Suppressor macrophage treated with lipopolysaccharide for 1 hour (primary cell): ENCODE measurements at regions not wholly inside any gene's neighbourhood (a gene's known extent, or its start where the extent isn't known, plus 50 kb on each side); places are given as distances from the start of the nearest gene placed in this dataset.
A peak's percentile ranks its signal among the peaks of the same experiment; 100 is the strongest.

ENCODE experiments used
- DNase-seq, 3 donors: peaks; one replicate each; pipeline ENCODE4 v3.0.0-alpha.2; 2020 to 2022

DNA sequence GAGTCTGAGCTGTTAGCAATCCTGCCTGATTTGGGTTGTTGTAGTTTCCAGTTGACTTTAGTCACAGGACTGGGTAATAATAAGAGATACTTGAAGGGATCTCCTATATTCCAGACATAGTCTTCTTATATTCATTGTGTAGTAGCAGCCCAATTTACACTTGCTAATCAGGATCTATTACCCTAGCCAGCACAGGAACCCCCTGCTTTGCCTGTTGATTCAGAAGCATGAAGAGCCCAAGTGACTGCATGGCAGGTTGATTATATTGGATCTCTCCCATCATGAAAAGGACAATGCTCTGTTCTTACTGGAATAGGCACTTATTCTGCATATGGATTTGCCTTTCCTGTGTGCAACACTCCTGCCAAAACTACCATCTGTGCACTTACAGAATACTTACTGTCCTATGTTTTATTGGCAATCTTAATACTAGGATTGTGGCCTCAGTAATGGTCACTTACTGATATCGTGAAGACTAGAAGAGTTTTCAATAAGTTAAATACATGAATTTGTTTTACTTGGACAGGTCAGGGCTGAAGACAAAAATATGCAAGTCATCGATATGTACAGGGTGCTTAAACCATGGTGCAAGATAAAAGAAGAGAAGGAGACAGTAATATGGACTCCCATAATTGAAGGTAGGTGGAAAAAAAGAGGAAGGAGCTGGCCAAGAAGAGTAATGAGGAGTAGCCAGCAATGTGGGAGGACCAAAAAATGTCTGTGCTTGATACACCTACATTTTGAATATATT is 304.1 kb downstream of the MCTP2 start:
- no peak for DNase-seq

- DNase-seq, result no peak
These were observed 305.2 kb downstream of the MCTP2 start for GRCh38 chr15:94536549-94536948.

GRCh38 chr15:94538280-94538679 is 306.9 kb downstream of the MCTP2 start:
- DNase-seq, result no peak

DNA sequence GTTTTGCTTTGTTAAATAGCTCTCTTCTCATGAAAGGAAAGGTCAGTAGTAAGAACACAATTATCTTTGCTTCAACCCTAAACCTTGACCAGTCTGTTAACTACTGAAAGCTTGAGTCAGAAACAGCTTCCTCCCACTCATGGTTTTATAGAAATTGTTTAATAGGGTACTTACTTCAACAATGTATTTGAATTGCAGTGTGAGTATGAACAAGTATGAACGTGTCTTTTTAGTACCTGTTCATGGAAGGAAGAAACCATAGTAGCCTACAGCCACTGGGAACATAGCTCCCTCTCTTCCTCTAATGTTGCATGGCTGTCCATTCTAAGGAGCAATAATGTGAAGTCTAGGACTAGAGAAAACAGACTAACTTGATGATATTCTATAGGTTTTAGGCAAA is 311.0 kb downstream of the MCTP2 start:
- DNase-seq, result no peak

DNA sequence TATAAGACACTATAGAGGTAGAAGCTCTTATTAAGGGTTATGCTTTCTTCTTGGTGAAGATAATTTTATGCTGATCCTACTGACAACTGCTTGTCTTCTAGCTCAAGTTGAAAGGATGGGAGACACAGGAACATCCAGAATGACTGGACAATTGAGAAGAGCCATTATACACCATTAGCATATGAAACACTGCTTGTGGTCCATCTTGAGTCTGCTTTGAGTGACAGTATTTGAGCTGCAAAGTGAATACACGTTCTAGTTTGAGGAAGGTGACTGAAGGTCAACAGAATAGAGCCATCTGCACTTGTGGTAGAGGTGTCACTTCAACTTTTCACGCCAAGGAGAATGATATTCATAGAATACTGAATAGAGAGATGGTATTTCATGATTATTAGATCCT is 315.4 kb downstream of the MCTP2 start:
- no peak for DNase-seq

DNA sequence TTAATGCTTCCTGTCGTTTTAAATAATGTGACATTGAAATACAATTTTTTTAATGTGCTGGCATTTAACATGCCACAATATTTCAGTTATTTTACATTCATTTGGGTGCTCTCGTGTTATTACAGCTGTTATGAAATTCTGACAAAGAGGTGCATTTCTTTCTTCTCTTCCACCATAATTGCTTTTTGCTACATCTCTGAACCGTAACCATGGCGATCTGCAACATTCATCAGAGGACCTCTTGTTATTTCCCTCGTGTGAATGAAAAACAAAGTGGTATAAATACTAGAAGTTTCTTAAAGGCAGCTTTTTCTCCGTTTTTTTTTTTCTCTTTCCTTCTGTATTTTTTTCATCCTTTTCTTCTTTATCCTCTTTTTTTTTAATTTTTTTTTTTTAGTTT is 316.4 kb downstream of the MCTP2 start:
- no peak for DNase-seq

DNA sequence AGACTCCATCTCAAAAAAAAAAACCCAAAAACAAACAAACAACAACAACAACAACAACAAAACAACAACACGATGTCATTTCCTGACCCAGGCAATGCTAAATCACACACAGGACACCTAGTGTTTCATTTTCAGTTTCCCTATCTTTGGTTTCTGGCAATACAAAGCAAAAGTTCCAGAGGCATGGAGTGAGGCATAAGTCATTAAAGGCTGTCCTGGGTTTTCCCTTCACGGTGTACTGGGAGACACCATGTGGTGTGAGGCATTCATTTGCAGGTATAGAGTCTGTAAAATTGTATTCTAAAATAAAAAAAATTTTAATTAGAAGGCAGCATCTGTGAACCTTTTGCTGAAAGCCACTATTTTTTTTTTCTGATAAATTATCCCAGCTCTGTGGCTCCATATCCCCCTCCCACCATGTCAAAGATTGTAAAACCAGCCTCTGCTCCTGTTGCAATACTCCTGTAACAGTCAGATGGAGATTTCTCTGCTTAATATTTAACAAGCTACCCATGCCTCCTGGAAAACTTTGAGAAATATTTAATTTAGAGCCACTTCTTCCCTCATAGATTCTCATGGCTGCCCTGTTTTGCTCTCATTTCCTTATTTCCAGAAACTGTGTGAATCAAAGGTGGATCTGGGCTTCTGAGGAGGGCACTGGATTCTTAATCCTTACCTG is 324.6 kb downstream of the MCTP2 start:
- no peak for DNase-seq

DNA sequence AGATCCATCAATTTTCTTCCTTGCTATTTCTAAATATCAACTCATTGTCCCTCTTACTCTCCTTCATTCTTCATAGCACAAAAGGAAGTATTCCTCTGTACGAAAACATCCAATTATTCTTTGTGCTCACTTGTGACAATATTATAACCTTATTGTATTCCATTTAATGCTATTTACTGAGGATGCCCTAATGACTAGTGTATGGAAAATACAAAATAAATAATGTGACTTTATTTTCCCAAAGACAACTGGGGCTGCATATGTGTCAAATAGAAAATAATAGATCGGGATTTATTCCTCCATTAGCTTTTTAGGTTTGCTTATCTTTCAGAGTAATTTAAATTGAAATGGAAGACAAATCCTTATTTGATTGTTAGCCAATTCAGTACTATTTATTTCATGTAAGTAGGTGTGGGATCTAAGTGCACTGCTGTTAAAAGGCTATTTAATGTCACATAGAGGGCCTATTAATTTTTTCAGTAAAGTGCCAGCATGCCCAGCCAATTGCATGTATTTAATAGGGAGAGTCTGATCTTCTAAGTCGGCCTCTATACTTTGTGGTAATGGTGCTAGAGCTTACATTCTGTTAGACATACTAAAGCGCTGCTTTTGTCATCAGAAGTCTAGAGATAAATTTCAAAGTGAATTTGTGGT is 329.8 kb downstream of the MCTP2 start:
- no peak for DNase-seq

DNA sequence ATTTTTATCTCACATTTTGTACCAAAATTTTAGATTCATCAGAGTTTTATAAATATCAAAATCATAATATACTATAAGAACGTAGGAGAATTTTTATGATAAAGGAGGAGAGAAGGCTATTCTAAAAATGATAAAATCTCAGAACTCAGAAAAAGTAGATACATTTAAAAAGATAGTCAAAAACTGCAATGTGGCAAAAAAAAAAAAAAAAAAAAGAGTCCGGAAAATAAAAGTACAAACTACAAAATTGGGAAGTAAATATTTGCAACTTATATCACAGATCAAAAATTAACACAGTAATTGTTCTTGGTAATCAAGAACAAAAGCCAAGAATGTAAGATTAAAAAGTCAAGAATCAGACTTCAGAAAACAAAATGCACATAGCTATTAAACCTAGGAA is 332.1 kb downstream of the MCTP2 start:
- DNase-seq, result no peak

DNA sequence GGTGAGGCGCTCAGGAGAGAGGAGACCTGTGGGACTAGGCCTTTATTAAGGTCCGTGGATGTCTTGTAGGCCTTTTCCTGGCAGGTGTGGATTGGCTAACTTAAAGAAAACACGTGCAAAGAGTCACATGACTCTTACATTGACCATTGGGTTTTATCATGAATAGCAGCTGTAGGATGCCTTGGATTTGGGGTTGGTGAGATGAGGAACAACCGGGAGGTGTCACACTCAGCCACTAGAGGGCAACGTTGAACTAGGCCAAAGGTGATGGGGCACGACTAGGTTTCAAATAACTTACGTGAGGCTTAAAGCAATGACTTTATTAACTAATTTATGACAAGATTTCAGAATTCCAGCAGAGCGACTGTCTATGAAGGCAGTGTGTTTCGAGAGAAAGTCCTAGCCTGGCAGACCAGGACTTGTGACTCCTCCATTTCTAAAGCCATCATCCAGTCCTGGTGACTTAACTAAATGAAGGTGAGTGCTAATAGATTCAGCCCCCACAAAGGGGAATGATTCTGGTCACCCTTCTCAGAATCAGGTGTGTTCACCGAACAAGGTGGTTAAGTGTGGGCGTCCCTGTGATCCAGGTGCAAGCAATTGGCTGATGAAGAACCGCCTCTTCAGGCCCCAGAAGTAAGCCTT is 345.6 kb downstream of the MCTP2 start:
- DNase-seq, result peak; percentile 33 to 59 (median 51)

DNA sequence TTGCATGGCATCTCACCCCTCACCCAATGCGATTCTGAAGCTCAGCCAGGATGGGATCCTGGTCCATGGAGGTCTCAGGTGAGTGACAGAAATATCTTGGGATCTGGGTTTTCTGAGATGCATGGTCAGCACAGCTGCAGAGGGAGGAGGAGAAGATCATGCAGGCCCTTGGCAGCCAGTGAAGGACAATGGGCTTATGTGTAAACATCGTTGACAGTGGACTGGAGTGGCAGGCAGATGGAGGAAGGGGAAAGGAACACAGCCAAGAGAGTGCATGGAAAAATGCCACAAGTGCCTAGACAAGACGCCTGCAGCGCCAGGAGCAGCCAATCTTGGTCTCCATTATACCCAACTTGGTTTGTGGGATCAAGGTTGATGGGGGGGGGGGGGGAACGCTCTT is 347.9 kb downstream of the MCTP2 start:
- DNase-seq, result no peak

- no peak for DNase-seq
These were observed 349.0 kb downstream of the MCTP2 start for GRCh38 chr15:94580211-94580885.

DNA sequence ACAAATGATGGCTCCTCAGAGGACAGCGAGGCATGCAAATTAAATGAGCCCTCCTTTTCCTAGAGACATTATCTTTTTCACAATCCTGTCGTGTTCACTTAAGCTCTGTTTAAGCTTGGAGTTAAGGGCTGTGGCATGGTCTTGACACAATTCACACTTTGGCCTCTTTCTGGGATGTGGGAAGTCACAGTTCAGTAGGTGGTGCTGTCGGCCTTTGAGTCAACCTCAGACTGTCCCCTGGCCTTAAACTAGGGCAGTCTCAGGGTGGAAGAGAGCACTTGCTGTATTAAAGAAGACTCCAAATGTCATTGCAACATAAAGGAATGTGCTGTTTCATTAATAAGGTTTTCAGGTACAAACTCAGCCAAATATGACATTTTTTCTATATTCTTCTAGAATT is 351.0 kb downstream of the MCTP2 start:
- peak; percentile 24 to 45 (median 38) for DNase-seq

DNA sequence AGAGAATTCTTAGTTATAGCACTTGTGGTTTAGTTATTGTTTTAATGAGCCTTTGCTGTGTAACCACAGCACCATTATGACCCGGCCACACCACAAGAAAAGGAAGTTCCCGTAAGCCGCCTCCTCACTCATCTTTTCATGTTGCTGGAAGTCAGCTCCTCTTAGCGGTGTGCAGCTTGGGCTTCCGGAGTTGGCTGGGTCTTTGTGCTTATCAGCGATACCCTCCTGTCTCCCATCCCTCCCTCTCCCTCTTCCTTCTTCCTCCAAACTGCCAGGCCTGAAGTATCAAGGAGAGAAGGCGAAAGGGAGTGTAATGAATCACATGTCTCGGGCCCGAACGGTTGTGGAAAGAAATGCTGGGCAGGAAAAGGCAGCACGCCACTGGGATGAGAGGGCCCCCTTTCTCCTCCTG is 353.5 kb downstream of the MCTP2 start:
- peak in 2 of 3 donors; percentile 21 to 31 for DNase-seq

DNA sequence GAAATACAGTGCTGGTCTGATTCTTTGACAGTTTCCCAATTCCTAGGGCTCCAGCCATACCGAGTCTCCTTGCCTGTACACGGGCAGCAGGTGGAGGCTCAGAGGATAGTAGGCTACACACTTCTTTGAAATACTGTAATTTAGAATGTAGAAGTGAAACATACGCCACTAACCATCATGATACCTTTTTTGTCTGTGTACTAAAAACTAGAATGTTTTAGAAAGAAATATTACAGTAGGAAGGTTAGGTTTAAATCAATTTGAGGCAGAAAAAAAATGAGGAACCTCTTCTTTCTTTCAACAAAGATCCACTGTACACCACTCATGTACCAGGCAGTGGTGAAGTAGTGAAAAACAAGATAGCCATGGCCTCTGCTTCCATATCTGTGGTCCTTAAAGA is 354.7 kb downstream of the MCTP2 start:
- DNase-seq, result no peak

GRCh38 chr15:94587113-94587512 is 355.8 kb downstream of the MCTP2 start:
- DNase-seq, result no peak

DNA sequence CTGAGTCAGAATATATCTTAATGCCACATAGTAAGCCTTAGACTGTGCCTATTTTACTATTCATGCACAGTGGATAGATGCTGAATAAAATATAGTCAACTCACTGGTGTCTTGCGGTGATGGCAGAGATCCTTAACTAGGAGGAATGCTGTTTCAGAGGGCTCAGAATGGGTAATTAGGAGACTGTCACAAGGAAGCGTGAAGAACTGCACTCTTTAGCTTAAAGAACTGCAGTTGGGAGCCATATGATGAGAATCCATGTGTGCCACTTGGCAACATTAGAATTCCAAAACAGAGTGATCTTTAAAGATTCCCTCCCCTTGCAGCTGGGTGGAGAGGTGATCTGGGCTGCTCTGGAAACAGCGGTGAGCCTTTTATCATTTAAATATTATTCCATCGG is 357.6 kb downstream of the MCTP2 start:
- DNase-seq, result no peak

GRCh38 chr15:94592495-94592894 is 361.1 kb downstream of the MCTP2 start:
- DNase-seq, result no peak

GRCh38 chr15:94596707-94597106 is 365.3 kb downstream of the MCTP2 start:
- DNase-seq, result peak in 1 of 3 donors; percentile 5

DNA sequence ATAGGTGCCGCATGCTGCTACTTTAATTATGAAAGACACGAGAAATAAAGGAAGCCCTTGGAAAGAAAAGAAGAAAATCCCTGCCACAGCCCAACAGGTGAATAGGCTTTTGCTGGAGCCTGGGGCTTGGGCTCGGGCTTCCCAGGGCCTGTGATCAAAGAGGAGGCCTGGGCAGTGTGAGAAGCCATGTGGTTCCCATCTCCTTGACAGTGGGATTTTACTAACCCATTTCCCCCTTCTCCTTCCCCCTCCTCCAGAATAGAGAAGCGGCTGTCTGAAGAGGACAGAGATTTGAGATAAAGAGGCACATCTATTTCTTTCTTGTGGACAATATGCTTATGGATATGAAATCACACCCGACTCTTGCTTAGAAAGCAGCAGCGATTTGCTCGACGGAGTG is 369.1 kb downstream of the MCTP2 start:
- DNase-seq, result no peak

DNA sequence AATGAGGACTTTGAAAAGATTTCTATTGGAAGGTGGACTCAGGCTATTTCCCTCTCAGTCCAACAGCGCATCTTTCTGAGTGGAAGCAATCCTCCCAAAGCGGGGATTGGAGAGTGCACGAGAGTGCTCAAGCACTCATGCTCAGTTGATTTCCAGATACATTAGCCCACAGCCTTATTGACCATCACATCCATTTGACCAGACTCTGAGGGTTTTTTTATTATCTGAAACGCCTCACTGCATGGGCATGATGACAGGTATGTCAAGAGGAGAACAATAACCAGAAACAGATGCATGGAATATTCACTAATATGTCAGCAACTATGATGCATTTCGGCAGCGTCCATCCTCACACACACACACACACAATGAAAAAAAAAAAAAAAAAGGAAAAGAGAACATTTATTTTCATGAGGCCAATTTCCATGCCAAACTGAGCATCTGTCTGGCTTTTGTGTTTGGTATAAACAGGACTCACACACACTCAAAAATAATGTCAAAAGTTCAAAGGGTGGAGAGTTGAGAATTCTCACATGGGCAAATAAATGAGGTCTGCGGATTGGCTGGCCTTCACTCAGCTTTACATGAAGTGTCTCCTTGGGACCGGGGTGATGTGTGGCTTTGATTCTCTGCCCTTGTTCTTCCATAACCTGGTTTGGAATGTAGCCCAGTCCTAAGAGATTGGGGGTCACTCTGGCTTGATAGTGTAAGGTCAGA is 371.6 kb downstream of the MCTP2 start:
- DNase-seq, result no peak

DNA sequence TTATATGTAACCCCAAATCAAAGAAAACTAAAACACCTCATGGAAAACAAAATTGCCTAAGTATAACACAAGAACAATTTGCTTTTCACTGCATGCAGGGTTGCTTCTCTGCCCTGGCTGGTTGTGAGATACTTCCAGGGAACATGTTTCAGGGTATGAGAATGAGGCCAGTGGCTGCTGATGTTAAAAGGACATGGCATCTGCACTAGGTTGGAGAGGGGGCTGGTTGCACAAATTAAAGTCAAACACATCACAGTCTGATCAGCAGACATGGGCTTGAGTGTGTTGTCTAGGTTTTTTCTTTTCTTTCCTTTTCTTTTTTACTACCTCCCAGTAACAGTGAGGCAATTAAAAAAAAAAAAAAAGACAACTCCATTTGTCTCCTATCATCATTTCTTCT is 374.9 kb downstream of the MCTP2 start:
- DNase-seq, result no peak
